ENCODE measurements at regions not wholly inside any gene's neighbourhood (a gene's known extent, or its start where the extent isn't known, plus 50 kb on each side); places are given as distances from the start of the nearest gene placed in this dataset.

GRCh38 chr21:38887062-38887686, 81.4 kb downstream of the ETS2 start (continued):
- TF ChIP-seq ZBTB11 (tag by site-specific recombination; conservative IDR thresholded peaks at IDR 0.05; ENCODE audit: low read depth): no peak
- no peak for TF ChIP-seq MYNN (tag by site-specific recombination; IDR thresholded peaks at IDR 0.05; ENCODE audit: borderline replicate concordance)
- TF ChIP-seq ZNF404 (tag by site-specific recombination; IDR thresholded peaks at IDR 0.05): no peak
- TF ChIP-seq HOXA7 (CRISPR knock-in tag; IDR thresholded peaks at IDR 0.05; ENCODE audit: borderline replicate concordance): no peak
- no peak for TF ChIP-seq KLF7 (tag by site-specific recombination; IDR thresholded peaks at IDR 0.05; ENCODE audit: borderline replicate concordance)
- TF ChIP-seq ZBTB20 (tag by site-specific recombination; IDR thresholded peaks at IDR 0.05): no peak
- no peak for TF ChIP-seq ZNF654 (tag by site-specific recombination; IDR thresholded peaks at IDR 0.05; ENCODE audit: low read depth)
- TF ChIP-seq ZNF621 (tag by site-specific recombination; IDR thresholded peaks at IDR 0.05): no peak
- TF ChIP-seq ZFP41 (tag by site-specific recombination; IDR thresholded peaks at IDR 0.05; ENCODE audit: borderline replicate concordance): no peak
- no peak for TF ChIP-seq GLIS2 (tag by site-specific recombination; IDR thresholded peaks at IDR 0.05)
- TF ChIP-seq ZSCAN5A (tag by site-specific recombination; IDR thresholded peaks at IDR 0.05): no peak
- no peak for TF ChIP-seq HIC1 (tag by site-specific recombination; IDR thresholded peaks at IDR 0.05)
- TF ChIP-seq ZSCAN4 (tag by site-specific recombination; IDR thresholded peaks at IDR 0.05): no peak
- no peak for TF ChIP-seq ZNF341 (tag by site-specific recombination; IDR thresholded peaks at IDR 0.05; ENCODE audit: low read depth)
- no peak for TF ChIP-seq ZSCAN30 (tag by site-specific recombination; IDR thresholded peaks at IDR 0.05)
- TF ChIP-seq ZNF777 (tag by site-specific recombination; IDR thresholded peaks at IDR 0.05; ENCODE audit: borderline replicate concordance): no peak
- no peak for TF ChIP-seq ELK4 (IDR thresholded peaks at IDR 0.05; ENCODE audit: borderline replicate concordance, low read depth, low read length)
- TF ChIP-seq ZSCAN18 (tag by site-specific recombination; IDR thresholded peaks at IDR 0.05): no peak
- TF ChIP-seq ZNF19 (tag by site-specific recombination; IDR thresholded peaks at IDR 0.05; ENCODE audit: low read depth): no peak
- TF ChIP-seq GFI1B (tag by site-specific recombination; IDR thresholded peaks at IDR 0.05): no peak
- no peak for TF ChIP-seq AEBP2 (tag by site-specific recombination; IDR thresholded peaks at IDR 0.05; ENCODE audit: borderline replicate concordance)
- no peak for TF ChIP-seq TCF7L2 (IDR thresholded peaks at IDR 0.05; ENCODE audit: borderline replicate concordance, low read depth, low read length)
- no peak for TF ChIP-seq ZNF280D (tag by site-specific recombination; IDR thresholded peaks at IDR 0.05)
- TF ChIP-seq ZNF785 (tag by site-specific recombination; IDR thresholded peaks at IDR 0.05): no peak
